ENCODE measurements at regions not wholly inside any gene's neighbourhood (a gene's known extent, or its start where the extent isn't known, plus 50 kb on each side); places are given as distances from the start of the nearest gene placed in this dataset.

GRCh38 chr4:171594293-171594692 is 218.9 kb upstream of the GALNTL6 start:
- Histone ChIP-seq H3K9me3 (no peaks in the 10 kb centered on the region), H3K27me3 (no peaks in the 10 kb centered on the region), H3K4me3 (no peak overlapping the region), H3K4me1 (no peaks in the 10 kb centered on the region), H3K36me3 (no peaks in the 10 kb centered on the region), H3K27ac (no peak overlapping the region)
- no peak for ATAC-seq
- DNase-seq = no peak
- no peak for TF ChIP-seq POLR2A (IDR thresholded peaks at IDR 0.05)
- no peak for TF ChIP-seq CTCF (IDR thresholded peaks at IDR 0.05)
- intact Hi-C loops (cut with DNase I) = no loop called here
- WGBS (ENCODE audit: insufficient coverage, low coverage, low lambda C conversion rate, missing lambda C conversion rate) = 41% methylated on average over 4 of the region's 4 CpGs

- ATAC-seq = no peak
- intact Hi-C loops (cut with DNase I) = no loop called here
- H3K9me3 ChIP-seq = no peaks in the 10 kb centered on the region
- H3K4me3 ChIP-seq = no peak overlapping the region
- H3K36me3 ChIP-seq = no peaks in the 10 kb centered on the region
- DNase-seq = no peak
- H3K27ac ChIP-seq = no peak overlapping the region
- no peaks in the 10 kb centered on the region for H3K27me3 ChIP-seq
- WGBS (ENCODE audit: insufficient coverage, low coverage, low lambda C conversion rate, missing lambda C conversion rate) = 17% methylated on average over 2 of the region's 2 CpGs
- no peaks in the 10 kb centered on the region for H3K4me1 ChIP-seq
- TF ChIP-seq CTCF (IDR thresholded peaks at IDR 0.05) (no peak), POLR2A (IDR thresholded peaks at IDR 0.05) (no peak)
Observed at GRCh38 chr4:171590716-171591115, 222.5 kb upstream of the GALNTL6 start.

DNA sequence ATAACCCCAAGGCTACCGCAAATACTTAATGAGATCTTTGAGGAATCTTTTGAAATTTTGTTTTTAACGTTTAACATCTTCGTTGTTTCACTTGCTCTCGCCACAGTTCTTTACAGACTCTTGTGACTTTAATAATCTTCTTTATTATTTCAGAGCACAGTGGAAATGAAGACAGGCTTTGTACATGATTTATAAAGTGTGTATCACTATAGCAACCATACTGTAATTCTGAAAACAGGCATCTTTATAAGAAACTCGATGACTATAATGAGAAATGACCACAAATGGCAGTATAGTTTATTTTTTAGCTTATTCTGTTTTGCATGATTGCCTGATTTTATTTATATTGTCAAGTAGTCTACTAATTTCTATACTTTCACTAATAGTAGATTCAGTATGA is 224.4 kb upstream of the GALNTL6 start:
- no peak for ATAC-seq
- Histone ChIP-seq H3K4me3 (no peak overlapping the region), H3K4me1 (no peaks in the 10 kb centered on the region), H3K27me3 (no peaks in the 10 kb centered on the region), H3K9me3 (no peaks in the 10 kb centered on the region), H3K36me3 (no peaks in the 10 kb centered on the region), H3K27ac (no peak overlapping the region)
- TF ChIP-seq CTCF (IDR thresholded peaks at IDR 0.05) (no peak), POLR2A (IDR thresholded peaks at IDR 0.05) (no peak)
- no peak for DNase-seq
- intact Hi-C loops (cut with DNase I) = no loop called here
- WGBS (ENCODE audit: insufficient coverage, low coverage, low lambda C conversion rate, missing lambda C conversion rate) = 60% methylated on average over 5 of the region's 5 CpGs

- Histone ChIP-seq H3K4me3 (no peak overlapping the region), H3K4me1 (no peaks in the 10 kb centered on the region), H3K36me3 (no peaks in the 10 kb centered on the region), H3K27ac (no peak overlapping the region), H3K9me3 (no peaks in the 10 kb centered on the region), H3K27me3 (no peaks in the 10 kb centered on the region)
- WGBS (ENCODE audit: insufficient coverage, low coverage, low lambda C conversion rate, missing lambda C conversion rate) = 49% methylated on average over 3 of the region's 3 CpGs
- DNase-seq (no peak), ATAC-seq (no peak)
- TF ChIP-seq POLR2A (IDR thresholded peaks at IDR 0.05) = no peak
- TF ChIP-seq CTCF (IDR thresholded peaks at IDR 0.05) = no peak
- intact Hi-C loops (cut with DNase I) = no loop called here
Observed at GRCh38 chr4:171588051-171588545, 225.1 kb upstream of the GALNTL6 start.

DNA sequence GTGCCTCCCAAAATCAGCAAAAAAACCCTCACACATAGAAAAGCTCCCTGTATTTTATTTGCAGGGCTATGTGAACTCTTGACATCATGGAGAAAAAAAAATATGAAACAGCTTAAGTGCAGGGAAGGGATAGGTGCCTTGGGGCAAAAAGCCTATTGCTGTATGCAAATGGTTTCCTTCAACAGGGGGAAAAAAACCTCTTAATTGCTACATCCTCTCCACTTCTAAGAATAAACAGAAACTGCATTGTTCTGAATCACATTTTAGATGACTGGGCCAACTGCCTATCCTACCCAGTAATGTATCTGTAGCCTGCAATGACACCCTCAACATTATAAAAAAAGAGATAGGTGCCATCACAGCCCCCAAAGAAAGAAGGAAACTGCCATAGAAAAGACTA is 229.4 kb upstream of the GALNTL6 start:
- DNase-seq = no peak
- no peaks in the 10 kb centered on the region for H3K36me3 ChIP-seq
- H3K27ac ChIP-seq = no peak overlapping the region
- no peaks in the 10 kb centered on the region for H3K4me1 ChIP-seq
- H3K4me3 ChIP-seq = no peak overlapping the region
- no peaks in the 10 kb centered on the region for H3K9me3 ChIP-seq
- TF ChIP-seq CTCF (IDR thresholded peaks at IDR 0.05) (no peak), POLR2A (IDR thresholded peaks at IDR 0.05) (no peak)
- no peak for ATAC-seq
- intact Hi-C loops (cut with DNase I) = no loop called here
- no peaks in the 10 kb centered on the region for H3K27me3 ChIP-seq

Measured in right lobe of liver (tissue), 6 donors.